ENCODE measurements at regions not wholly inside any gene's neighbourhood (a gene's known extent, or its start where the extent isn't known, plus 50 kb on each side); places are given as distances from the start of the nearest gene placed in this dataset.
"Not testable (repeated sequence)": the region's sequence is repeated elsewhere in the genome, so short reads cannot be mapped to it uniquely, and the experiment has no call there.

DNA sequence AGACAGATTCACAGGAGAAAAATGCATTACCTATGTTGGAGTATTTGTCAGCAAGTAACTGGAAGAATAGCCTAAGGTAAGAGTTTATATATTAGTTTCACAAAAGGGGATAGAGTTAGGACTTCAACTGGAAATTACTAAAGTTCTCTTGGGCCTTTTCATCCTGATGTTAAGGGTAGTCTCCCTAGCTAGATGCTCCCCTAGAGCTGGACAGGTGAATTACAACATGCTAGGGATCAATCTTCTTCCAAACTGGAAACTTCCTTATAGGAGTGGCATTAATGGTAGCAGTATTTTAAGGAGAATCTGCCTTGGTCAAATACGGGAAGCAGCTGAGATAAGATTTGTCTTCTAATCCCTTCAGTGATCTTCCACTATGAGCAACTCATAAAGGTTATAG is 632.8 kb upstream of the RAG2 start:
- Histone ChIP-seq H3K36me3 (ENCODE audit: insufficient read depth, low read length) (no peaks in the 10 kb centered on the region), H2AFZ (ENCODE audit: low read depth, low read length) (no peak overlapping the region), H3K4me3 (ENCODE audit: low read length) (no peak overlapping the region), H3K9me3 (ENCODE audit: low read length) (no peaks in the 10 kb centered on the region), H3K27me3 (ENCODE audit: insufficient read depth, low read length) (no peaks in the 10 kb centered on the region), H3K4me1 (ENCODE audit: insufficient read depth, low read length) (no peaks in the 10 kb centered on the region)

DNA sequence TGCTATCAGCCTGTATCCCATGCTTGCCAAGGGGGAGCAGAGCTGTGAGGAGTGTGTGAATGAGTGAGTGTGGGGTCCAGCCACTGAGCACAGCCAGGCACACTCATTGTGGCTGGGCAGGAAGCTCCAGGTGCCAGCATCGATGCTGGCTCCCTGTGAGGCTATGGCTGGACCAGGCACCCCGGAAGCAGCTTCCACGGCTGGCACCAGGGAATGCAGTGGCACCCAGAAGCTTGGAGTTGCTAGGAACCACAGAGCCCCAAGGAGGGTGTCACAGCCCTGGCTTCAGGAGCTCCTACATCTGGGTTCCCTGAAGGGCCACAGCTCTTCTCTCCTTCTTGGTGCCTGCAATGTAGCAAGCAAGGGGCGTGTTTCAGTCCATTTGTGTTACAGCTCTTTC is 625.9 kb upstream of the RAG2 start:
- H2AFZ ChIP-seq (ENCODE audit: low read depth, low read length), result no peak overlapping the region
- no peaks in the 10 kb centered on the region for H3K36me3 ChIP-seq (ENCODE audit: insufficient read depth, low read length)
- no peaks in the 10 kb centered on the region for H3K27me3 ChIP-seq (ENCODE audit: insufficient read depth, low read length)
- no peaks in the 10 kb centered on the region for H3K4me1 ChIP-seq (ENCODE audit: insufficient read depth, low read length)
- no peak overlapping the region for H3K4me3 ChIP-seq (ENCODE audit: low read length)
- H3K9me3 ChIP-seq (ENCODE audit: low read length), result no peaks in the 10 kb centered on the region

DNA sequence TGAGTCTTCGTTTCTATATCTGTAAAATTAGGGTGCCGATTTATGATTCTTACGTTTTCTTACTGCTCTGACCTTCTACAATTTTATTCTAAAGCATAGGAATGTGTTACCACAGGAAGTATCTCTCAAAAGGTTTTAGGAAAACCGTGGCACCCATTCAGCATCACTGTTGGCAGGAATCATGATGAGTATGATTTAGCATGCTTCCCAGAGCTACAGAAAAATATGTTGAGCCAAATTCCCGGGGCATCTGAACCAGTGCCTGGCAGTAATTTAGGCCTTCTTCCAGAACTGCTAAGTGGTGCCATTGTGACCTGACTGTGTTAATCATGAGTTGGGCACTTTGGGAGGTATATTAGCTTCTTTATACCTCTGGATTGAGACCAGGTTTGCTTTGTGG is 605.0 kb upstream of the RAG2 start:
- no peak overlapping the region for H2AFZ ChIP-seq (ENCODE audit: low read depth, low read length)
- no peaks in the 10 kb centered on the region for H3K9me3 ChIP-seq (ENCODE audit: low read length)
- no peaks in the 10 kb centered on the region for H3K4me1 ChIP-seq (ENCODE audit: insufficient read depth, low read length)
- no peaks in the 10 kb centered on the region for H3K36me3 ChIP-seq (ENCODE audit: insufficient read depth, low read length)
- no peak overlapping the region for H3K4me3 ChIP-seq (ENCODE audit: low read length)
- H3K27me3 ChIP-seq (ENCODE audit: insufficient read depth, low read length), result no peaks in the 10 kb centered on the region

DNA sequence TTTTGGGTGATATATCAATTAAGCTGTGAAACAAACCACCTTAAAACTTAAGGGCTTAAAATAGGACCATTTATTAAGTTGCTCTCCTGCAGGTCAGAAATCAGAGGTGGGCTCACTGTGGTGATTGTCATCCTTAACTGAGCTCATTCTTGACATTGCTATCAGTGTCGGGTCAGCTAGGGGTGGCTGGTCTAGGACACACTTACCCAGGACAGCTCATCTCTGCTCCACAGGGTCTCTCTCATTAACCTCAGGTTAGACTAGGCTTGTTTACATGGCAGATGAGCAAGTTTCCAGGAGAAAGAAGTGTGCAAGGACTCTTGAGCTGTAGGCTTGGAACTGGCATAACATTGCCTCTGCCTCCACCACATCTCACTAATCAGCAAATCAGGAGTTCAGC is 601.0 kb upstream of the RAG2 start:
- Histone ChIP-seq H3K27me3 (ENCODE audit: insufficient read depth, low read length) (no peaks in the 10 kb centered on the region), H3K4me1 (ENCODE audit: insufficient read depth, low read length) (no peaks in the 10 kb centered on the region), H3K9me3 (ENCODE audit: low read length) (no peaks in the 10 kb centered on the region), H3K36me3 (ENCODE audit: insufficient read depth, low read length) (no peaks in the 10 kb centered on the region), H3K4me3 (ENCODE audit: low read length) (no peak overlapping the region), H2AFZ (ENCODE audit: low read depth, low read length) (no peak overlapping the region)

DNA sequence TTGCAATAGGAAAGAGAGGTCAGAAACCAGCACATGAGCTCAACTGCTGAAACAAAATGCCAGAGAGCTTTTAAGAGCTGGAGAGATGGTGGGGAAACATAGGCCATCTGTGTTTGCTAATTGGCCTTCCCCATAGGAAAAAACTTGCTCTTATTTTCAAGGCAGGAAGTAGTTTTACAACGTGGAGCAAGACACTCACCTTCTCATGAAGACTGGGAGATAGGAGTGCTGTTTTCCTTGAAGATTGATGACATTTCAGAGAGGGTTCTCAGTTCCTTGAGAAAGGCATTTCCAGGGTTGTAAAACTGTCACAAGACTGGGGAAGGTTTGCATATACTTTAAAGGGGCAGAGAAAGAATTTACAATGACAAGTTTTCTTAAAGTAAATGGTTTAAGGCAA is 586.3 kb upstream of the RAG2 start:
- Histone ChIP-seq H2AFZ (ENCODE audit: low read depth, low read length) (no peak overlapping the region), H3K4me1 (ENCODE audit: insufficient read depth, low read length) (no peaks in the 10 kb centered on the region), H3K9me3 (ENCODE audit: low read length) (no peaks in the 10 kb centered on the region), H3K4me3 (ENCODE audit: low read length) (no peak overlapping the region), H3K27me3 (ENCODE audit: insufficient read depth, low read length) (no peaks in the 10 kb centered on the region), H3K36me3 (ENCODE audit: insufficient read depth, low read length) (no peaks in the 10 kb centered on the region)

DNA sequence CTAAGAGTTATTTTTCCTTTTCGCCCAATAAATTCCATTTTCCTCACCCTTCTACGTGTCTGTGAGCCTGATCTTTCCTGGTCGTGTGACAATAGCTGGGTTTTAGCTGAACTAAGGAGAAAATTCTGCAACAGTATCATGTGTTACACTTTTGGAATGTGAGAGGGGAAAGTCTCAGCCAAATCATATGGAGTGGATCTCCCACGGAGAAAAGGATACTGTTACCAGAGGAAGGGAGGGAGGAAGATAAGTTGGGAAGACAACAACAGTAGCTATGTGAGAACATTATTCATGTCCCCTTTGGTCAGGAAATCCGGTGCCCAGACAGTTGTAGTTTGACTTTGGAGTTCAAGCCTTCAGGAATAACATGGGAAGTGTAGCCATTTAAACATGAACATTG is 584.0 kb upstream of the RAG2 start:
- H3K27me3 ChIP-seq (ENCODE audit: insufficient read depth, low read length), result no peaks in the 10 kb centered on the region
- H2AFZ ChIP-seq (ENCODE audit: low read depth, low read length), result no peak overlapping the region
- no peaks in the 10 kb centered on the region for H3K36me3 ChIP-seq (ENCODE audit: insufficient read depth, low read length)
- H3K4me1 ChIP-seq (ENCODE audit: insufficient read depth, low read length), result no peaks in the 10 kb centered on the region
- no peak overlapping the region for H3K4me3 ChIP-seq (ENCODE audit: low read length)
- H3K9me3 ChIP-seq (ENCODE audit: low read length), result no peaks in the 10 kb centered on the region

DNA sequence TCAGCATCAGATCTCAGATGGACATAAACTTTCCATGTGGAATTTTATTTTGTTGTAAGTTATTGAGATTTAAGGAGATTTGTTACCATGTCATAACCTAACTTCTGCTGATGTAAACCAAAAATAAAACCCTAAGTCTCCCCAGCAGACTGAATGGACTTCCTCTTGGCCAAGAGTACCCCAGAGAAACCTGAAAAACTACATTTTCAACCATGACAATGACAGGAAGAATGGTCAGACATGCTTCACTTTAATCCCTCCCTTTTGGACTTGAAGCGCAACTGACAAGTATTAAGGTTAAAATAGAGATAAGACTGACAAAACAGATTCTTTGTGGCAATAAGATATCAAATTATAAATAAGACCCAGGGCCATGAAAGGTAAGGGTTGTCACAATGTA is 579.7 kb upstream of the RAG2 start:
- Histone ChIP-seq H3K4me1 (ENCODE audit: insufficient read depth, low read length) (no peaks in the 10 kb centered on the region), H3K27me3 (ENCODE audit: insufficient read depth, low read length) (no peaks in the 10 kb centered on the region), H3K4me3 (ENCODE audit: low read length) (no peak overlapping the region), H3K9me3 (ENCODE audit: low read length) (no peaks in the 10 kb centered on the region), H2AFZ (ENCODE audit: low read depth, low read length) (no peak overlapping the region), H3K36me3 (ENCODE audit: insufficient read depth, low read length) (no peaks in the 10 kb centered on the region)

DNA sequence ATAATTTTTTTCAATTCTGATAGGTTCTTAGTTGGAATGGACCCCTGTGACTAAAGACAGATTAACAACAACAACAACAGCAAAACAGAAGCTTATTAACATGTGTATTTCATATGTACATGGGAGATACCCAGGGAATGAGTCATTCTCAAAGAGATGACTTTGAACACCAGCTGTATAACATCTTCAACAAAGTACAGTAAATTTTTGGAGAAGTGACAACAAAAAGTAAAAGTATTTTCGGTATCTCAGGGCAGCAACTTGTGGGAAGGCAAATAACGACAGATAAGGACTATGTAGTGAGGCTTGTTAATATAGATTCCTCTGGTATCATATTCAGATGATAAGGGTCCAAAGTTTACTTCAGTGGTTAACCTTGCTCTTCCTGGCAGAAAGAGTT is 573.4 kb upstream of the RAG2 start:
- no peaks in the 10 kb centered on the region for H3K27me3 ChIP-seq (ENCODE audit: insufficient read depth, low read length)
- H2AFZ ChIP-seq (ENCODE audit: low read depth, low read length), result no peak overlapping the region
- H3K4me3 ChIP-seq (ENCODE audit: low read length), result no peak overlapping the region
- H3K9me3 ChIP-seq (ENCODE audit: low read length), result no peaks in the 10 kb centered on the region
- no peaks in the 10 kb centered on the region for H3K36me3 ChIP-seq (ENCODE audit: insufficient read depth, low read length)
- no peaks in the 10 kb centered on the region for H3K4me1 ChIP-seq (ENCODE audit: insufficient read depth, low read length)

DNA sequence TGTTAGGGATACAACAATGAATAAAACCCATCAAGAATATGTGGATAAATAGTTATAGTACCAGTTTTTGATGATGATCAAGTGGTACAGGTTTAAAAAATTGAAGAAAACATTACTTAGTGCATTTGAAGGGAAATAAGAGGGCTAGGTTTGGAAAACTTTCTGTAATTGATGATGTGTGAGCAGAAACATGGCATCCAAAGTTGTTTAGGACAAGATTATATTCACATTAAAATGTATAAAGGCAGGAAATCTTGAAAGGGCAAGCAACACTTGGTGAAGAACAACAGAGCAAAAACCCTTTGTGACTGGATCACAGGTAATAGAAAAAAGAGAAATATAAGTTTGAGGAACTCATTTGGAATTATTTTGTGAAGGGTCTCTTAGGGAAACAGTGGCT is 572.3 kb upstream of the RAG2 start:
- Histone ChIP-seq H2AFZ (ENCODE audit: low read depth, low read length) (no peak overlapping the region), H3K27me3 (ENCODE audit: insufficient read depth, low read length) (no peaks in the 10 kb centered on the region), H3K4me3 (ENCODE audit: low read length) (no peak overlapping the region), H3K36me3 (ENCODE audit: insufficient read depth, low read length) (no peaks in the 10 kb centered on the region), H3K4me1 (ENCODE audit: insufficient read depth, low read length) (no peaks in the 10 kb centered on the region), H3K9me3 (ENCODE audit: low read length) (no peaks in the 10 kb centered on the region)

DNA sequence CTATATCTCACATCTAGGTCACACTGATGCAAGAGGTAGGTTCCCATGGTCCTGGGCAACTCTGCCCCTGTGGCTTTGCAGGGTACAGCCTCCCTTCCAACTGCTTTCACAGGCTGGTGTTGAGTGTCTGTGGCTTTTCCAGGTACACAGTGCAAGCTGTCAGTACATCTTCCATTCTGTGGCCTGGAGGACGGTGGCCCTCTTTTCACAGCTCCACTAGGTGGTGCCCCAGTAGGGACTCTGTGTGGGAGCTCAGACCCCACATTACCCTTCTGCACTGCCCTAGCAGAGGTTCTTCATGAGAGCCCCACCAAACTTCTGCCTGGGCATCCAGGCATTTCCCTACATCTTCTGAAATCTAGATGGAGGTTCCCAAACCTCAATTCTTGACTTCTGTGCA is 547.4 kb upstream of the RAG2 start:
- not testable (repeated sequence) for H2AFZ ChIP-seq (ENCODE audit: low read depth, low read length); H3K36me3 ChIP-seq (ENCODE audit: insufficient read depth, low read length); H3K27me3 ChIP-seq (ENCODE audit: insufficient read depth, low read length); H3K4me1 ChIP-seq (ENCODE audit: insufficient read depth, low read length); H3K4me3 ChIP-seq (ENCODE audit: low read length); H3K9me3 ChIP-seq (ENCODE audit: low read length)

DNA sequence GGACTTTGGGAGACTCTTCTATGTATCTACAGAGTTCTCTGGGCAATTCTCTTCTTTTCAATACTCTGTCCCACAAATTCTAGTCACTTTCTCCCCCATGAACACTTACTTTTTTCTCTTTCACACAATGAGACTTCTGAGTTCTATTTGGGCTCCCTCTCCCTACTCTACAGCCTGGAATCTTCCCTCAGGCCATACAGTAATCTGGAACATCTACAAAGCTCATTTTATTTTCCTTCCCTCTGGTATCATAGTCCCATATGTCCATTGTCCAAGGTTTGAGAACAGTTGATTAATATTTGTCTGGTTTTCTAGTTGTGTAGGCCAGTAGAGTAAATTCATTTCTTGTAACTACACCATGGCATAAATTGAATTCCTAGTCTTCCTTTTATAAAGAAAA is 544.6 kb upstream of the RAG2 start:
- no peaks in the 10 kb centered on the region for H3K27me3 ChIP-seq (ENCODE audit: insufficient read depth, low read length)
- no peaks in the 10 kb centered on the region for H3K9me3 ChIP-seq (ENCODE audit: low read length)
- H3K4me3 ChIP-seq (ENCODE audit: low read length), result no peak overlapping the region
- H2AFZ ChIP-seq (ENCODE audit: low read depth, low read length), result no peak overlapping the region
- H3K4me1 ChIP-seq (ENCODE audit: insufficient read depth, low read length), result no peaks in the 10 kb centered on the region
- H3K36me3 ChIP-seq (ENCODE audit: insufficient read depth, low read length), result no peaks in the 10 kb centered on the region

DNA sequence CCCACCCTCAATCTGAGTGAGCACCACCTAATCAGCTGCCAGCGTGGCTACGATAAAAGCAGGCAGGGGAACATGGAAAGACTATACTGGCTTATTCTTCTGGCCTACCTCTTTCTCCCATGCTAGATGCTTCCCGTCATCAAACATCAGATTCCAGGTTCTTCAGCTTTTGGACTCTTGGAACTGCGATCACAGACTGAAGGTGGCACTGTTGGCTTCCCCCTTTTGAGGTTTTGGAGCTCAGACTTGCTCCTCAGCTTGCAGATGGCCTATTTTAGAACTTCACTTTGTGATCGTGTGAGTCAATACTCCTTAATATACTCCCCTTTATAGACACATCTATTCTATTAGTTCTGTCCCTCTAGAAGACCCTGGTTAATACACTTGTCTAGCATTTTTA is 543.7 kb upstream of the RAG2 start:
- H3K27me3 ChIP-seq (ENCODE audit: insufficient read depth, low read length), result no peaks in the 10 kb centered on the region
- H2AFZ ChIP-seq (ENCODE audit: low read depth, low read length), result no peak overlapping the region
- H3K9me3 ChIP-seq (ENCODE audit: low read length), result no peaks in the 10 kb centered on the region
- no peaks in the 10 kb centered on the region for H3K36me3 ChIP-seq (ENCODE audit: insufficient read depth, low read length)
- H3K4me3 ChIP-seq (ENCODE audit: low read length), result no peak overlapping the region
- no peaks in the 10 kb centered on the region for H3K4me1 ChIP-seq (ENCODE audit: insufficient read depth, low read length)

DNA sequence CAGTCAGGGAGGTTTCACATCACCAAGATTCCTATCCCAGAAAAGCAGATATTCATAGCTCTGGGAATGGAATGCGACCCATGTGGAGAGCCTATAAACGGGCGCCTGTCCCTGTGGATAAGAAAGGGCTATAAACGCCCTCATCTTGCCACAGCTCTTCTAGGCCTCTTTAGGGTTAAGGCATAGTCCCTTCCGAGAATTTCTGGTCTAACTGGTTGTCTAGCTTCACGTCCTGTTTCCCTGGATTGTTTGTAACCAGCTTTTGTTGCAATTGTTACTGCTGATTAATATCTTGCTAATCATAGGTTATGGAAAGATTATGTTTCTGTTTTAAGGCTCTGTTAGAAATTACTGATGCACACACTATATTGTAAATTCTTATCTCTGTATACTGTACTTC is 537.6 kb upstream of the RAG2 start:
- H2AFZ ChIP-seq (ENCODE audit: low read depth, low read length); H3K36me3 ChIP-seq (ENCODE audit: insufficient read depth, low read length); H3K4me3 ChIP-seq (ENCODE audit: low read length); H3K4me1 ChIP-seq (ENCODE audit: insufficient read depth, low read length); H3K27me3 ChIP-seq (ENCODE audit: insufficient read depth, low read length); H3K9me3 ChIP-seq (ENCODE audit: low read length): not testable (repeated sequence)

DNA sequence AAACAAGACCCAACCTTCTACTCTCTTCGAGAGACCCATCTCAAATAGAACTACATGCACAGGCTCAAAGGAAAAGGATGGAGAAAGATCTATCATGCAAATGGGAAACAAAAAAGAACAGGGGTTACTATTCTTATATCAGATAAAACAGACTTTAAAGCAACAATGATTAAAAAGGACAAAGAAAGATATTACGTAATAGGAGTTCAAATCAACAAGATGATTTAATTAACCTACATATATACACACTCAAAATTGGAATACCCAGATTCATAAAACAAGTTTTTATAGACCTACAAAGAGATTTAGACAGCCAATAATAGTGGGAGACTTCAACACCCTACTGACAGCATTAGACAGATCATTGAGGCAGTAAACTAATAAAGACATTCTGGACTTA is 536.6 kb upstream of the RAG2 start:
- Histone ChIP-seq H3K4me1 (ENCODE audit: insufficient read depth, low read length) (no peaks in the 10 kb centered on the region), H3K9me3 (ENCODE audit: low read length) (no peaks in the 10 kb centered on the region), H2AFZ (ENCODE audit: low read depth, low read length) (no peak overlapping the region), H3K36me3 (ENCODE audit: insufficient read depth, low read length) (no peaks in the 10 kb centered on the region), H3K4me3 (ENCODE audit: low read length) (no peak overlapping the region), H3K27me3 (ENCODE audit: insufficient read depth, low read length) (no peaks in the 10 kb centered on the region)

DNA sequence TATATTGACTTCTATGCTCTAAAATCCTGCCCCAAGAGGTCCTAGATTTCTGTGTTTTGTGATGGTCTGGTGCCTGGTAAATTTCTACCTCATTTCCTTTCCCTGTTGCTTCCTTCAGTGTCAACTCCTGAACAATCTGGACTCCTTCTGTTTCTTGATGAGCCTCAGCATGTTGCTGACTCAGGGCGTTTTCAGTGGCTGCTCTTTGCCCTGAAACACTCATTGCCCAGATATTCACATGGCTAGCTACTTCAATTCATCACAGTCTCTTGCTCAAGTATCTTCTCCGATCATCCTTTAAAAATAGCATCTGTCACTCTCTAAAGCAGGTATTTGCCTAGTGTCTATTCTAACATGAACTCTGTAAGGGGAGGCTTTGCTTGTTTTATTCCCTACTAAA is 526.3 kb upstream of the RAG2 start:
- Histone ChIP-seq H3K36me3 (ENCODE audit: insufficient read depth, low read length) (no peaks in the 10 kb centered on the region), H2AFZ (ENCODE audit: low read depth, low read length) (no peak overlapping the region), H3K9me3 (ENCODE audit: low read length) (no peaks in the 10 kb centered on the region), H3K4me1 (ENCODE audit: insufficient read depth, low read length) (no peaks in the 10 kb centered on the region), H3K4me3 (ENCODE audit: low read length) (no peak overlapping the region), H3K27me3 (ENCODE audit: insufficient read depth, low read length) (peaks cover 2% of the 10 kb centered on the region)
